ENCODE measurements at regions not wholly inside any gene's neighbourhood (a gene's known extent, or its start where the extent isn't known, plus 50 kb on each side); places are given as distances from the start of the nearest gene placed in this dataset.
"Not testable (repeated sequence)": the region's sequence is repeated elsewhere in the genome, so short reads cannot be mapped to it uniquely, and the experiment has no call there.

GRCh38 chr3:153055779-153056178 lies 106.2 kb upstream of the RAP2B start:
- H3K36me3 ChIP-seq (ENCODE audit: control insufficient read depth, insufficient read depth, low read length) = no peaks in the 10 kb centered on the region
- H3K4me2 ChIP-seq (ENCODE audit: low read length) = no peak overlapping the region
- H4K8ac ChIP-seq (ENCODE audit: low read depth, low read length) = no peak overlapping the region
- no peak overlapping the region for H3K56ac ChIP-seq (ENCODE audit: low read length)
- no peaks in the 10 kb centered on the region for H3K79me2 ChIP-seq (ENCODE audit: control insufficient read depth, insufficient read depth, low read length)
- no peak for DNase-seq
- no peak overlapping the region for H2BK5ac ChIP-seq (ENCODE audit: low read length)
- H3K4me3 ChIP-seq (ENCODE audit: low read length) = no peak overlapping the region
- H3K4ac ChIP-seq (ENCODE audit: low read depth, low read length) = no peak overlapping the region
- no peak overlapping the region for H2BK15ac ChIP-seq (replicated peaks; ENCODE audit: low read depth)
- H4K5ac ChIP-seq (ENCODE audit: low read length) = no peak overlapping the region
- no peaks in the 10 kb centered on the region for H3K4me1 ChIP-seq (ENCODE audit: control insufficient read depth, low read depth, low read length)
- no peak overlapping the region for H3K23ac ChIP-seq (ENCODE audit: low read length)
- H3K27me3 ChIP-seq (ENCODE audit: insufficient read depth, low read length, poor library complexity) = no peaks in the 10 kb centered on the region
- H3K18ac ChIP-seq (ENCODE audit: low read length) = no peak overlapping the region
- no peak overlapping the region for H3K27ac ChIP-seq (ENCODE audit: low read depth, low read length)
- no peak overlapping the region for H3K9ac ChIP-seq (ENCODE audit: low read length)
- H2AK5ac ChIP-seq (ENCODE audit: low read length) = no peak overlapping the region
- no CpG with 5 or more reads among the region's 2 CpGs for WGBS (ENCODE audit: extremely low coverage, insufficient coverage, low lambda C conversion rate)
- no peaks in the 10 kb centered on the region for H3K79me1 ChIP-seq (ENCODE audit: low read length)
- no peak overlapping the region for H2BK120ac ChIP-seq (ENCODE audit: low read depth, low read length)

DNA sequence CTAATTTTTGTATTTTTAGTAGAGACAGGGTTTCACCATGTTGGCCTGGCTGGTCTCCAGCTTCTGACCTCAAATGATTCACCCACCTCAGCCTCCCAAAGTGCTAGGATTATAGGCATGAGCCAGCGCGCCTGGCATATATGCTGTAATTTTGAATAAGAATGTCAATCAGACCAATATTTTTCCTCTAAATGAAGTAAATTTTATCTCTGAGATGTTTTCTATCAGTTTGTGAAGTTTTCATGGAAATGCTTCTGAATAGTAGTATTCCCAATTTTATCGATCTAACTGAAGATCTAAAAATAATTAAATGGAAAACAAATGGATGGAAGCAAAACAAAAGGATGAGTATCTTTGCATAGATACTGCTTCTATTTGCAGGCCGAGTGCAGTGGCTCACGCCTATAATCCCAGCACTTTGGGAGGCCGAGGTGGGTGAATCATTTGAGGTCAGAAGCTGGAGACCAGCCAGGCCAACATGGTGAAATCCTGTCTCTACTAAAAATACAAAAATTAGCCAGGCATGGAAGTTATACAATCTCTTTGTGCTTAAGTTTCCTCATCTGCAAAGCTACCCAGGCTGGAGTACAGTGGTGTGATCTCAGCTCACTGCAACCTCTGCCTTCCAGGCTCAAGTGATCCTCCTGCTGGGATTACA lies 103.9 kb upstream of the RAP2B start:
- H3K4ac ChIP-seq (ENCODE audit: low read depth, low read length); H3K27ac ChIP-seq (ENCODE audit: low read depth, low read length); H3K23ac ChIP-seq (ENCODE audit: low read length); H4K5ac ChIP-seq (ENCODE audit: low read length); H3K79me1 ChIP-seq (ENCODE audit: low read length); H2BK120ac ChIP-seq (ENCODE audit: low read depth, low read length); H3K4me3 ChIP-seq (ENCODE audit: low read length); H3K79me2 ChIP-seq (ENCODE audit: control insufficient read depth, insufficient read depth, low read length); H3K56ac ChIP-seq (ENCODE audit: low read length); H3K18ac ChIP-seq (ENCODE audit: low read length); H3K4me2 ChIP-seq (ENCODE audit: low read length); H2BK5ac ChIP-seq (ENCODE audit: low read length); H4K8ac ChIP-seq (ENCODE audit: low read depth, low read length); H2BK15ac ChIP-seq (replicated peaks; ENCODE audit: low read depth); H3K4me1 ChIP-seq (ENCODE audit: control insufficient read depth, low read depth, low read length); H2AK5ac ChIP-seq (ENCODE audit: low read length); H3K36me3 ChIP-seq (ENCODE audit: control insufficient read depth, insufficient read depth, low read length); H3K9ac ChIP-seq (ENCODE audit: low read length); H3K27me3 ChIP-seq (ENCODE audit: insufficient read depth, low read length, poor library complexity); DNase-seq: not testable (repeated sequence)
- no CpG with 5 or more reads among the region's 6 CpGs for WGBS (ENCODE audit: extremely low coverage, insufficient coverage, low lambda C conversion rate)

DNA sequence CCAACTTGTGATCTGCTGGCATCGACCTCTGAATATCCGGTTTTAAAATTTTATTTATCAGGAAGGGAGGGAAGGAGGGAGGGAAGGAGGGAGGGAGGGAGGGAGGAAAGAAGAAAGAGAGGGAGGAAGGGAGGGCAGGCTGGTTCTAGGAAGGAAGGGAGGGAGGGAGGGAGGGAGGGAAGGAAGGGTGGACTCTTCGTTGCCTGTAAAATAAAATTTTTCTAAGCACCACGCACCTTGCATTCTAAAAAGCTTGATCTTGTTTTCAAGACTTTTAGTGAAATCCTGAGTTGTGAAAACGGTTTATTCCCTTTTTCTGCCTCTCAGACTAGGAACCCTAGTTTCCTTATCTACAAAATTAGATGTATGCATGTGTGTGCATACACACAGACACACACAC lies 101.7 kb upstream of the RAP2B start:
- no peak overlapping the region for H3K4ac ChIP-seq (ENCODE audit: low read depth, low read length)
- H3K18ac ChIP-seq (ENCODE audit: low read length) = no peak overlapping the region
- no peak overlapping the region for H3K4me3 ChIP-seq (ENCODE audit: low read length)
- H3K79me1 ChIP-seq (ENCODE audit: low read length) = no peaks in the 10 kb centered on the region
- no peaks in the 10 kb centered on the region for H3K27me3 ChIP-seq (ENCODE audit: insufficient read depth, low read length, poor library complexity)
- H2BK120ac ChIP-seq (ENCODE audit: low read depth, low read length) = no peak overlapping the region
- no peaks in the 10 kb centered on the region for H3K4me1 ChIP-seq (ENCODE audit: control insufficient read depth, low read depth, low read length)
- no peak overlapping the region for H3K4me2 ChIP-seq (ENCODE audit: low read length)
- no peak overlapping the region for H3K23ac ChIP-seq (ENCODE audit: low read length)
- no peaks in the 10 kb centered on the region for H3K36me3 ChIP-seq (ENCODE audit: control insufficient read depth, insufficient read depth, low read length)
- DNase-seq = no peak
- no peak overlapping the region for H2BK15ac ChIP-seq (replicated peaks; ENCODE audit: low read depth)
- no peak overlapping the region for H3K9ac ChIP-seq (ENCODE audit: low read length)
- WGBS (ENCODE audit: extremely low coverage, insufficient coverage, low lambda C conversion rate) = no CpG with 5 or more reads among the region's 5 CpGs
- no peak overlapping the region for H2AK5ac ChIP-seq (ENCODE audit: low read length)
- no peak overlapping the region for H4K8ac ChIP-seq (ENCODE audit: low read depth, low read length)
- no peak overlapping the region for H4K5ac ChIP-seq (ENCODE audit: low read length)
- H3K56ac ChIP-seq (ENCODE audit: low read length) = no peak overlapping the region
- H2BK5ac ChIP-seq (ENCODE audit: low read length) = no peak overlapping the region
- H3K27ac ChIP-seq (ENCODE audit: low read depth, low read length) = no peak overlapping the region
- H3K79me2 ChIP-seq (ENCODE audit: control insufficient read depth, insufficient read depth, low read length) = no peaks in the 10 kb centered on the region

DNA sequence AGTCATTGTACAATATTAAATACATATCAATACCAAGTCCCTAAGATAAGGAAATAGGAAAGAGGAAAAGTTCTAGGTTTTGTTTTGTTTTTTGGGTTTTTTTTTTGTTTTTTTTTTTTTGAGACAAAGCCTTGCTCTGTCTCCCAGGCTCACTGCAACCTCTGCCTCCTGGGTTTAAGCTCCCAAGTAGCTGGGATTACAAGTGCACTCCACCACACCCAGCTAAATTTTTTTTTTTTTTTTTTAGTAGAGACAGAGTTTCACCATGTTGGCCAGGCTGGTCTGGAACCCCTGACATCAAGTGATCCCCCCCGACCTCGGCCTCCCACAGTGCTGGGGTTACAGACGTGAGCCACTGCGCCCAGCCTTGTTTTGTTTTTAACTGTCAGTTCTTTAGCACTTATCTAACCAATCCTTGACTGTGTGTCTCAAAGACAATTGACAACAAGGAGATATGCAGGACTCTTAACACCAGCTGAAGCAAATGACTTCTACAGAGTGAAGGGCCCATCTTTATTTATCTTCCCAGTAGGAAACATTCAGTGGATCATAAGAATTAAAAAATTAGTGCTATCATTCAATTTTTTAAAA lies 100.0 kb upstream of the RAP2B start:
- Histone ChIP-seq H3K27ac (ENCODE audit: low read depth, low read length) (no peak overlapping the region), H4K5ac (ENCODE audit: low read length) (no peak overlapping the region), H3K56ac (ENCODE audit: low read length) (no peak overlapping the region), H3K4ac (ENCODE audit: low read depth, low read length) (no peak overlapping the region), H3K9ac (ENCODE audit: low read length) (no peak overlapping the region), H3K23ac (ENCODE audit: low read length) (no peak overlapping the region), H2BK5ac (ENCODE audit: low read length) (no peak overlapping the region), H3K4me1 (ENCODE audit: control insufficient read depth, low read depth, low read length) (no peaks in the 10 kb centered on the region), H3K4me3 (ENCODE audit: low read length) (no peak overlapping the region), H3K4me2 (ENCODE audit: low read length) (no peak overlapping the region), H3K18ac (ENCODE audit: low read length) (no peak overlapping the region), H3K36me3 (ENCODE audit: control insufficient read depth, insufficient read depth, low read length) (no peaks in the 10 kb centered on the region), H2BK120ac (ENCODE audit: low read depth, low read length) (no peak overlapping the region), H3K27me3 (ENCODE audit: insufficient read depth, low read length, poor library complexity) (no peaks in the 10 kb centered on the region), H3K79me2 (ENCODE audit: control insufficient read depth, insufficient read depth, low read length) (no peaks in the 10 kb centered on the region), H2BK15ac (replicated peaks; ENCODE audit: low read depth) (no peak overlapping the region), H3K79me1 (ENCODE audit: low read length) (no peaks in the 10 kb centered on the region), H2AK5ac (ENCODE audit: low read length) (no peak overlapping the region), H4K8ac (ENCODE audit: low read depth, low read length) (no peak overlapping the region)
- WGBS (ENCODE audit: extremely low coverage, insufficient coverage, low lambda C conversion rate) = no CpG with 5 or more reads among the region's 4 CpGs
- peak; percentile 49 for DNase-seq

DNA sequence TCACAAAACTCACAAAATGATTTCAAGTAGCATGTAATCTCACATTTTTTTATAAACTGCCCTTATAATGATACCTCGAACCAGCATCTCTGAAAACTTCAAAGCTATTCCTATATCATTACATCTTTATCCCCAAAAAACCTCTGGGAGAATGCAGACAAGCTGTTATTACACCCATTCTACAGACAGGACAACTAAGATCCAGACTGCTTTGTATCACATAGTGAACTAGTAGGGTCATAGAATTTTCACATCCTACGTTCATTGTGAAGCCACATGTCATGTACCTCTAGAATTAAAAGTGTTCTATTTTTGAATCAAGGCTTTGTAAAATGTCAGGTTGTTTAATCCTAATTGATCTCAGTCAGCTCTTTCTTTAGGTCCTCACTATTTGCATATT lies 98.7 kb upstream of the RAP2B start:
- H3K18ac ChIP-seq (ENCODE audit: low read length) = no peak overlapping the region

DNA sequence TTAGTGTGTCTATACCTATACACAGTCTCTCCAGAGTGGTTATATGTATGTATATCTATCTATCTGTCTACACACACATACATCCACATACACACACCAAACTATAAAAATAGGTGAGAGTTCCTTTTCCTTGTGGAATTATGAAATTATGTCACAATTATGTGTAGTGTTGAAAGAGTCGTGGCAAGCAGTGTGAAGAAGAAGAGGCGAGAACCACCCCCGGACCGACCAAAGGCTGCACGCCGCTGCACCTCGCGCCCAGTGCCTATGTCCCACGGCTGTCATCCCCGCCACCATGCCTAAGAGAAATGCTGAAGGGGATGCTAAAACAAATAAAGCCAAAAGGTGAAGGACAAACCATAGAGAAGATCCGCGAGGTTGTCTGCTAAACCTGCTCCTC lies 95.0 kb upstream of the RAP2B start:
- Histone ChIP-seq H2AK5ac (ENCODE audit: low read length) (no peak overlapping the region), H3K27ac (ENCODE audit: low read depth, low read length) (no peak overlapping the region), H2BK120ac (ENCODE audit: low read depth, low read length) (no peak overlapping the region), H4K8ac (ENCODE audit: low read depth, low read length) (no peak overlapping the region), H3K56ac (ENCODE audit: low read length) (no peak overlapping the region), H3K36me3 (ENCODE audit: control insufficient read depth, insufficient read depth, low read length) (no peaks in the 10 kb centered on the region), H3K23ac (ENCODE audit: low read length) (no peak overlapping the region), H4K5ac (ENCODE audit: low read length) (no peak overlapping the region), H3K27me3 (ENCODE audit: insufficient read depth, low read length, poor library complexity) (no peaks in the 10 kb centered on the region), H3K79me2 (ENCODE audit: control insufficient read depth, insufficient read depth, low read length) (no peaks in the 10 kb centered on the region), H3K9ac (ENCODE audit: low read length) (no peak overlapping the region), H3K4ac (ENCODE audit: low read depth, low read length) (no peak overlapping the region), H3K18ac (ENCODE audit: low read length) (no peak overlapping the region), H3K4me1 (ENCODE audit: control insufficient read depth, low read depth, low read length) (no peaks in the 10 kb centered on the region), H3K4me2 (ENCODE audit: low read length) (no peak overlapping the region), H2BK5ac (ENCODE audit: low read length) (no peak overlapping the region), H3K4me3 (ENCODE audit: low read length) (no peak overlapping the region), H3K79me1 (ENCODE audit: low read length) (no peaks in the 10 kb centered on the region), H2BK15ac (replicated peaks; ENCODE audit: low read depth) (no peak overlapping the region)
- no peak for DNase-seq
- no CpG with 5 or more reads among the region's 12 CpGs for WGBS (ENCODE audit: extremely low coverage, insufficient coverage, low lambda C conversion rate)

More for the DNA sequence above, 98.7 kb upstream of the RAP2B start:
- H2BK120ac ChIP-seq (ENCODE audit: low read depth, low read length) = no peak overlapping the region
- no peak overlapping the region for H2BK5ac ChIP-seq (ENCODE audit: low read length)
- no peak overlapping the region for H4K5ac ChIP-seq (ENCODE audit: low read length)
- H3K23ac ChIP-seq (ENCODE audit: low read length) = no peak overlapping the region
- no peaks in the 10 kb centered on the region for H3K79me2 ChIP-seq (ENCODE audit: control insufficient read depth, insufficient read depth, low read length)
- H3K4me3 ChIP-seq (ENCODE audit: low read length) = no peak overlapping the region
- DNase-seq = no peak
- H3K4me2 ChIP-seq (ENCODE audit: low read length) = no peak overlapping the region
- no peak overlapping the region for H3K4ac ChIP-seq (ENCODE audit: low read depth, low read length)
- no peaks in the 10 kb centered on the region for H3K36me3 ChIP-seq (ENCODE audit: control insufficient read depth, insufficient read depth, low read length)
- H2AK5ac ChIP-seq (ENCODE audit: low read length) = no peak overlapping the region
- no peak overlapping the region for H4K8ac ChIP-seq (ENCODE audit: low read depth, low read length)
- no CpG with 5 or more reads among the region's 2 CpGs for WGBS (ENCODE audit: extremely low coverage, insufficient coverage, low lambda C conversion rate)
- H3K27me3 ChIP-seq (ENCODE audit: insufficient read depth, low read length, poor library complexity) = no peaks in the 10 kb centered on the region
- H3K56ac ChIP-seq (ENCODE audit: low read length) = no peak overlapping the region
- no peak overlapping the region for H2BK15ac ChIP-seq (replicated peaks; ENCODE audit: low read depth)
- no peaks in the 10 kb centered on the region for H3K4me1 ChIP-seq (ENCODE audit: control insufficient read depth, low read depth, low read length)
- no peak overlapping the region for H3K9ac ChIP-seq (ENCODE audit: low read length)
- H3K27ac ChIP-seq (ENCODE audit: low read depth, low read length) = no peak overlapping the region
- H3K79me1 ChIP-seq (ENCODE audit: low read length) = no peaks in the 10 kb centered on the region

Measured in mesendoderm (in vitro differentiated cells).